ENCODE measurements at regions not wholly inside any gene's neighbourhood (a gene's known extent, or its start where the extent isn't known, plus 50 kb on each side); places are given as distances from the start of the nearest gene placed in this dataset.

DNA sequence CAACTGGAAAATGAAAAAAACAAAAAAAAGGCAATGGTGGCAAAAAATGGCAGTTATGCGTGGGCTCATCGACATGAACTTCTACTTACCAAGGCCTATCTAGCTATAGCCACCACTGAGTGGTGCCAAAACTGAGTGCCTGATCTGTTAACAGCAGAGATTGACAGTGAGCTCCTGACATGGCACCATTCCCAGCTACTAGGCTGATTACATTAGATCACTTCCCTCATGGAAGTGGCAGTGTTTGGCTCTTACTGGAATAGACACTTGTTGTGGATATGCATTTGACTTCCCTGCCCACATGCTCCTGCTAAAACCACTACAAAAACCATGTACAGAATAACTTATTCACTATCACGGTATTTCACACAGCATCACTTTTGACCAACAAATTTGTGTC, 216.1 kb upstream of the SGK1 start:
- TF ChIP-seq CTCF (IDR thresholded peaks at IDR 0.05; ENCODE audit: low read length) (no peak), EZH2 (optimal IDR thresholded peaks at IDR 0.05; ENCODE audit: low read depth, low read length) (no peak)
